H1 (cell line): ENCODE measurements at regions not wholly inside any gene's neighbourhood (a gene's known extent, or its start where the extent isn't known, plus 50 kb on each side); places are given as distances from the start of the nearest gene placed in this dataset.

ENCODE experiments used
- CTCF ChIA-PET: fragments of 300-600 bp; sonication (Branson Sonifier 250); formaldehyde crosslinking; loops from one replicate; lab custom pipeline; 2021; ENCODE audit not compliant: partially characterized antibody; lab: Charles Lee
- POLR2A ChIA-PET: fragments of 300-600 bp; sonication (Branson Sonifier 250); formaldehyde crosslinking; loops from one replicate; lab custom pipeline; 2021; ENCODE audit warnings: inconsistent platforms; ENCODE audit not compliant: partially characterized antibody; lab: Charles Lee
- DNase-seq, 2 experiments: peaks; one replicate each; pipeline versions ENCODE4 v3.0.0 to v3.0.0-alpha.2; 2010 to 2022; ENCODE audit warnings: low spot score in 2 of 2, low read depth in 1 of 2, mixed read lengths in 1 of 2
- FAIRE-seq: peaks from 2 replicates; lab custom pipeline; 2011; peaks lifted over from hg19 to GRCh38; lab: Jason Lieb, UNC
- H2AFZ ChIP-seq: 2 replicates; pipeline ENCODE4 v1.8.1; 2012; ENCODE audit warnings: low read length, inconsistent platforms
- H2AK5ac ChIP-seq: 2 replicates; pipeline ENCODE4 v1.6.1; 2013; ENCODE audit warnings: low read depth, low read length
- H2BK120ac ChIP-seq: replicated peaks from 2 replicates; pipeline ENCODE3; 2013; ENCODE audit warnings: low read depth, low read length, inconsistent platforms
- H2BK12ac ChIP-seq: 2 replicates; pipeline ENCODE4 v1.6.1; 2013; ENCODE audit warnings: low read depth, low read length
- H2BK15ac ChIP-seq: 2 replicates; pipeline ENCODE4 v1.6.1; 2013; ENCODE audit warnings: low read length
- H2BK20ac ChIP-seq: 2 replicates; pipeline ENCODE4 v1.6.1; 2013; ENCODE audit warnings: low read length
- H2BK5ac ChIP-seq: 2 replicates; pipeline ENCODE4 v1.6.1; 2013; ENCODE audit warnings: low read depth, low read length
- H3K14ac ChIP-seq: 2 replicates; pipeline ENCODE4 v1.6.1; 2013; ENCODE audit warnings: inconsistent platforms; ENCODE audit not compliant: insufficient read length
- H3K18ac ChIP-seq: 2 replicates; pipeline ENCODE4 v1.6.1; 2013; ENCODE audit warnings: low read length; ENCODE audit errors: extremely low read depth
- H3K23ac ChIP-seq: 2 replicates; pipeline ENCODE4 v1.6.1; 2013; ENCODE audit warnings: inconsistent platforms; ENCODE audit not compliant: insufficient read length
- H3K23me2 ChIP-seq: 2 replicates; pipeline ENCODE4 v1.6.1; 2013; ENCODE audit warnings: low read depth, low read length
- H3K27ac ChIP-seq: 2 replicates; pipeline ENCODE4 v1.6.1; 2011; ENCODE audit warnings: low read depth, low read length, inconsistent platforms
- H3K27me3 ChIP-seq, 4 experiments: replicated peaks in 1 of 4; 1 replicate in 1 of 4; 2 replicates in 3 of 4; pipeline versions ENCODE4 v1.6.1 to v1.8.1; 2011 to 2013; ENCODE audit warnings: low read length in 3 of 4, mild to moderate bottlenecking in 3 of 4, inconsistent platforms in 2 of 4, mixed read lengths in 2 of 4, moderate library complexity in 1 of 4; ENCODE audit not compliant: control insufficient read depth in 3 of 4, insufficient read depth in 3 of 4; ENCODE audit errors: extremely low read depth in 1 of 4
- H3K36me3 ChIP-seq, 4 experiments: 2 replicates each; pipeline versions ENCODE4 v1.6.1 to v1.8.1; 2011 to 2013; ENCODE audit warnings: mild to moderate bottlenecking in 4 of 4, low read length in 3 of 4, moderate library complexity in 2 of 4, control low read depth in 1 of 4, inconsistent platforms in 1 of 4; ENCODE audit not compliant: insufficient read depth in 4 of 4, control insufficient read depth in 2 of 4
- H3K4ac ChIP-seq: replicated peaks from 2 replicates; pipeline ENCODE3; 2013; ENCODE audit warnings: low read length, low read depth, mixed read lengths, inconsistent platforms; ENCODE audit not compliant: insufficient read length
- H3K4me1 ChIP-seq, 4 experiments: replicated peaks in 1 of 4; 1 replicate in 1 of 4; 2 replicates in 3 of 4; pipeline versions ENCODE4 v1.6.1 to v1.8.1; 2011 to 2013; ENCODE audit warnings: low read length in 3 of 4, inconsistent platforms in 2 of 4, mixed read lengths in 1 of 4; ENCODE audit not compliant: insufficient read depth in 4 of 4, control insufficient read depth in 3 of 4
- H3K4me2 ChIP-seq, 2 experiments: 2 replicates each; pipeline versions ENCODE4 v1.6.1 to v1.8.1; 2011 to 2013; ENCODE audit warnings: low read depth in 2 of 2, low read length in 2 of 2, control low read depth in 1 of 2, inconsistent platforms in 1 of 2, mild to moderate bottlenecking in 1 of 2; ENCODE audit not compliant: insufficient read depth in 1 of 2
- H3K4me3 ChIP-seq, 4 experiments: fragments of 200-600, 300-600 bp in 1 of 4; sonication (generic), shearing (Covaris generic), sonication (Bioruptor Twin) in 1 of 4; 2 replicates each; pipeline versions ENCODE4 v1.5.1 to v1.8.1; 2011 to 2016; ENCODE audit warnings: low read length in 4 of 4, low read depth in 3 of 4, control low read depth in 2 of 4, inconsistent platforms in 2 of 4, mild to moderate bottlenecking in 2 of 4, mixed read lengths in 1 of 4, moderate library complexity in 1 of 4; ENCODE audit not compliant: insufficient read depth in 2 of 4; ENCODE audit errors: extremely low read depth in 1 of 4
- H3K56ac ChIP-seq: replicated peaks from 2 replicates; pipeline ENCODE3; 2013; ENCODE audit warnings: low read depth, mild to moderate bottlenecking, mixed read lengths, low read length, inconsistent platforms; ENCODE audit not compliant: insufficient read length
- H3K79me1 ChIP-seq: 2 replicates; pipeline ENCODE4 v1.6.1; 2013; ENCODE audit warnings: low read depth, low read length, control low read depth
- H3K79me2 ChIP-seq, 2 experiments: 2 replicates each; pipeline versions ENCODE4 v1.6.1 to v1.8.1; 2012 to 2013; ENCODE audit warnings: low read length in 2 of 2, mild to moderate bottlenecking in 2 of 2, inconsistent platforms in 1 of 2; ENCODE audit not compliant: insufficient read depth in 2 of 2, control insufficient read depth in 1 of 2
- H3K9ac ChIP-seq, 4 experiments: replicated peaks in 1 of 4; 1 replicate in 1 of 4; 2 replicates in 3 of 4; pipeline versions ENCODE4 v1.6.1 to v1.8.1; 2011 to 2013; ENCODE audit warnings: low read depth in 3 of 4, low read length in 3 of 4, control low read depth in 2 of 4, mild to moderate bottlenecking in 2 of 4, moderate library complexity in 2 of 4, inconsistent platforms in 1 of 4; ENCODE audit errors: extremely low read depth in 1 of 4
- H3K9me3 ChIP-seq, 2 experiments: 2 replicates each; pipeline versions ENCODE4 v1.6.1 to v1.8.1; 2012 to 2013; ENCODE audit warnings: mild to moderate bottlenecking in 2 of 2, moderate library complexity in 2 of 2, control low read depth in 1 of 2, inconsistent platforms in 1 of 2, low read depth in 1 of 2, low read length in 1 of 2, mixed read lengths in 1 of 2; ENCODE audit not compliant: insufficient read depth in 2 of 2
- H4K20me1 ChIP-seq, 2 experiments: replicated peaks in 1 of 2; 2 replicates each; pipeline versions ENCODE3 to v1.8.1; 2011 to 2013; ENCODE audit warnings: inconsistent platforms in 2 of 2, low read length in 2 of 2, mild to moderate bottlenecking in 1 of 2; ENCODE audit not compliant: insufficient read depth in 2 of 2, control insufficient read depth in 1 of 2
- H4K5ac ChIP-seq: 2 replicates; pipeline ENCODE4 v1.6.1; 2013; ENCODE audit warnings: low read length, low read depth, mixed read lengths, inconsistent platforms; ENCODE audit not compliant: insufficient read length
- H4K8ac ChIP-seq: 2 replicates; pipeline ENCODE4 v1.8.0; 2013; ENCODE audit warnings: mild to moderate bottlenecking, moderate library complexity, low read length, inconsistent platforms; ENCODE audit not compliant: insufficient read depth; ENCODE audit errors: extremely low read depth
- H4K91ac ChIP-seq: replicated peaks from 2 replicates; pipeline ENCODE3; 2013; ENCODE audit warnings: low read length, mixed read lengths, inconsistent platforms; ENCODE audit not compliant: insufficient read length
- BACH1 ChIP-seq: IDR thresholded peaks from 2 replicates; pipeline ENCODE4 v1.6.1; 2012; ENCODE audit warnings: low read length, improper control_type of control experiment
- CBX5 ChIP-seq: fragments of 300-800, 300-1000 bp; sonication (generic); IDR thresholded peaks from 2 replicates; pipeline ENCODE4 v1.7.1; 2016; ENCODE audit warnings: antibody characterized with exemption, low read length, low read depth
- EGR1 ChIP-seq: IDR thresholded peaks from 2 replicates; pipeline ENCODE4 v1.6.1; 2011; ENCODE audit warnings: low read depth, low read length, borderline replicate concordance
- GABPA ChIP-seq: IDR thresholded peaks from 2 replicates; pipeline ENCODE4 v1.6.1; 2011; ENCODE audit warnings: mild to moderate bottlenecking, low read length, moderate library complexity, borderline replicate concordance; ENCODE audit not compliant: insufficient read depth
- GTF2F1 ChIP-seq: IDR thresholded peaks from 2 replicates; pipeline ENCODE4 v1.6.1; 2012; ENCODE audit warnings: low read depth, low read length, improper control_type of control experiment, borderline replicate concordance
- HDAC2 ChIP-seq, 2 experiments: fragments of 300-600 bp in 1 of 2; sonication (generic) in 1 of 2; IDR thresholded peaks; 2 replicates each; pipeline ENCODE4 v1.6.1; 2011 to 2012; ENCODE audit warnings: low read depth in 2 of 2, low read length in 2 of 2, mild to moderate bottlenecking in 2 of 2, moderate library complexity in 2 of 2, borderline replicate concordance in 1 of 2, inconsistent platforms in 1 of 2
- PHF8 ChIP-seq: fragments of 200-600 bp; sonication (generic); conservative IDR thresholded peaks from 2 replicates; pipeline ENCODE4 v1.7.1; 2012; ENCODE audit warnings: low read depth, mild to moderate bottlenecking, inconsistent platforms, low read length, moderate library complexity
- SIN3A ChIP-seq, 2 experiments: IDR thresholded peaks in 1 of 2; conservative IDR thresholded peaks in 1 of 2; 2 replicates each; pipeline ENCODE4 v1.6.1; 2011 to 2012; ENCODE audit warnings: low read length in 2 of 2, improper control_type of control experiment in 1 of 2, low read depth in 1 of 2, mild to moderate bottlenecking in 1 of 2
- SP4 ChIP-seq: IDR thresholded peaks from 2 replicates; pipeline ENCODE4 v1.6.1; 2012; ENCODE audit warnings: low read length, inconsistent platforms
- SRF ChIP-seq: IDR thresholded peaks from 2 replicates; pipeline ENCODE4 v1.6.1; 2011; ENCODE audit warnings: mild to moderate bottlenecking, low read depth, low read length, moderate library complexity
- SUZ12 ChIP-seq: fragments of 200-600 bp; sonication (generic); IDR thresholded peaks from 2 replicates; pipeline ENCODE4 v1.6.1; 2012; ENCODE audit warnings: mild to moderate bottlenecking, inconsistent platforms, low read length, moderate library complexity, mixed read lengths
- WGBS, 2 experiments: shearing (Covaris generic) in 1 of 2; methylation state at CpG; one replicate each; pipeline versions ENCODE4 v1.1.6 to v1.1.7; 2013 to 2015; ENCODE audit warnings: low lambda C conversion rate in 2 of 2, mixed read lengths in 2 of 2, inconsistent platforms in 1 of 2, low coverage in 1 of 2, missing lambda C conversion rate in 1 of 2; ENCODE audit not compliant: insufficient replicate concordance in 2 of 2, insufficient coverage in 1 of 2, insufficient read length in 1 of 2; ENCODE audit errors: extremely low coverage in 1 of 2, missing lambda C conversion rate in 1 of 2; 5-methylcytosine and 5-hydroxymethylcytosine counted together
- TF ChIP-seq, protein P1 (sequence below): IDR thresholded peaks from 2 replicates; pipeline ENCODE4 v1.6.1; 2011; ENCODE audit warnings: low read length, improper control_type of control experiment
- TF ChIP-seq, protein P2 (sequence below): IDR thresholded peaks from 2 replicates; pipeline ENCODE4 v1.6.1; 2012; ENCODE audit warnings: inconsistent platforms

DNA sequence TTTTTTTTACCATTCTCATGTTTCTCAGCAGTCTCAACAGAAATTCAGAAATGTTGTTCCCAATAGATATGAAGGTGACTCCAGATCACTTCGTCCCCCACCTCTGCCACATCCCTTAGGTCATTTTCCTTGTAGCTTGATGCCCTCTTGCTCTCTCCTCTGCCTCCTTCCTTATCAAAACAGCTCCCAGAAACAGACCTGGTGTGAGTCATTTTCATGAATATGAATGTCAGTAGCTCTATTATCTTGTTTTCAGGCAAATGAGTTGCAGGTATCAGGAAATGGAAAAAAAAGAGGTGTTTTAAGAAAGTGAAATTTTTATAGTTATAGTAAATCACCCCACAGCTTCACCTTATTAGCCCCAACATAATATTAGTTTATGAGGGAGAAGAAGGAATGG is 539.3 kb downstream of the SUCLA2 start:
- no peak overlapping the region for H3K23ac ChIP-seq
- H4K20me1 ChIP-seq: no peaks in the 10 kb centered on the region
- H3K79me2 ChIP-seq: no peaks in the 10 kb centered on the region
- H3K9ac ChIP-seq: no peak overlapping the region
- H2BK120ac ChIP-seq: no peak overlapping the region
- no peaks in the 10 kb centered on the region for H3K23me2 ChIP-seq
- no peaks in the 10 kb centered on the region for H3K36me3 ChIP-seq
- H2AFZ ChIP-seq: no peak overlapping the region
- no peak overlapping the region for H2BK20ac ChIP-seq
- no peak overlapping the region for H3K4ac ChIP-seq
- no peak overlapping the region for H3K27ac ChIP-seq
- H3K4me2 ChIP-seq: no peak overlapping the region
- H4K5ac ChIP-seq: no peak overlapping the region
- H3K4me3 ChIP-seq: no peak overlapping the region
- H3K4me1 ChIP-seq: peaks cover 0 to 4% (median 0%) of the 10 kb centered on the region in 4 experiments; a peak in 4 of 7 replicates
- FAIRE-seq (no peak), DNase-seq (no peak)
- ChIA-PET POLR2A (no interaction called here), CTCF (interaction anchor here (0.9 to 1.1 kb wide), 2 partner anchors 14 to 114 kb away, joined by 3 to 4 read pairs; no protein-coding TSS in a partner anchor)
- no peak overlapping the region for H3K18ac ChIP-seq
- H2BK12ac ChIP-seq: no peak overlapping the region
- H2BK15ac ChIP-seq: no peak overlapping the region
- H3K79me1 ChIP-seq: no peaks in the 10 kb centered on the region
- WGBS, 2 experiments: 91% methylated on average over 1 of the region's 1 CpG; no CpG with 5 or more reads in 1 of the 2 experiments
- no peak overlapping the region for H2BK5ac ChIP-seq
- H4K8ac ChIP-seq: no peak overlapping the region
- no peak overlapping the region for H3K56ac ChIP-seq
- H4K91ac ChIP-seq: no peak overlapping the region
- no peak overlapping the region for H2AK5ac ChIP-seq
- no peaks in the 10 kb centered on the region for H3K27me3 ChIP-seq
- H3K9me3 ChIP-seq: no peaks in the 10 kb centered on the region
- H3K14ac ChIP-seq: no peak overlapping the region
- TF ChIP-seq SRF (no peak), GTF2F1 (no peak), EGR1 (no peak), SP4 (no peak), PHF8 (no peak), GABPA (no peak), BACH1 (no peak), SIN3A (conservative IDR thresholded peaks at IDR 0.05 in 1 of 2, IDR thresholded peaks at IDR 0.05 in 1 of 2; ENCODE audit: low read depth in 1 of 2, low read length in 2 of 2) (no peak), HDAC2 (IDR thresholded peaks at IDR 0.05; ENCODE audit: borderline replicate concordance in 1 of 2, low read depth in 2 of 2, low read length in 2 of 2) (no peak), CBX5 (no peak), SUZ12 (no peak)
- TF ChIP-seq, protein P1, sequence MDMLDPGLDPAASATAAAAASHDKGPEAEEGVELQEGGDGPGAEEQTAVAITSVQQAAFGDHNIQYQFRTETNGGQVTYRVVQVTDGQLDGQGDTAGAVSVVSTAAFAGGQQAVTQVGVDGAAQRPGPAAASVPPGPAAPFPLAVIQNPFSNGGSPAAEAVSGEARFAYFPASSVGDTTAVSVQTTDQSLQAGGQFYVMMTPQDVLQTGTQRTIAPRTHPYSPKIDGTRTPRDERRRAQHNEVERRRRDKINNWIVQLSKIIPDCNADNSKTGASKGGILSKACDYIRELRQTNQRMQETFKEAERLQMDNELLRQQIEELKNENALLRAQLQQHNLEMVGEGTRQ: no peak
- TF ChIP-seq, protein P2, sequence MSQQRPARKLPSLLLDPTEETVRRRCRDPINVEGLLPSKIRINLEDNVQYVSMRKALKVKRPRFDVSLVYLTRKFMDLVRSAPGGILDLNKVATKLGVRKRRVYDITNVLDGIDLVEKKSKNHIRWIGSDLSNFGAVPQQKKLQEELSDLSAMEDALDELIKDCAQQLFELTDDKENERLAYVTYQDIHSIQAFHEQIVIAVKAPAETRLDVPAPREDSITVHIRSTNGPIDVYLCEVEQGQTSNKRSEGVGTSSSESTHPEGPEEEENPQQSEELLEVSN: no peak
